GM19238 (cell line): ENCODE measurements at regions not wholly inside any gene's neighbourhood (a gene's known extent, or its start where the extent isn't known, plus 50 kb on each side); places are given as distances from the start of the nearest gene placed in this dataset.
"Not testable (repeated sequence)": the region's sequence is repeated elsewhere in the genome, so short reads cannot be mapped to it uniquely, and the experiment has no call there.

ENCODE experiments used
- DNase-seq: peaks from one replicate; pipeline ENCODE4 v3.0.0; 2011; ENCODE audit warnings: low spot score; ENCODE audit not compliant: insufficient read length

GRCh38 chr18:78865056-78865598 lies 114.5 kb upstream of the SALL3 start:
- no peak for DNase-seq

DNA sequence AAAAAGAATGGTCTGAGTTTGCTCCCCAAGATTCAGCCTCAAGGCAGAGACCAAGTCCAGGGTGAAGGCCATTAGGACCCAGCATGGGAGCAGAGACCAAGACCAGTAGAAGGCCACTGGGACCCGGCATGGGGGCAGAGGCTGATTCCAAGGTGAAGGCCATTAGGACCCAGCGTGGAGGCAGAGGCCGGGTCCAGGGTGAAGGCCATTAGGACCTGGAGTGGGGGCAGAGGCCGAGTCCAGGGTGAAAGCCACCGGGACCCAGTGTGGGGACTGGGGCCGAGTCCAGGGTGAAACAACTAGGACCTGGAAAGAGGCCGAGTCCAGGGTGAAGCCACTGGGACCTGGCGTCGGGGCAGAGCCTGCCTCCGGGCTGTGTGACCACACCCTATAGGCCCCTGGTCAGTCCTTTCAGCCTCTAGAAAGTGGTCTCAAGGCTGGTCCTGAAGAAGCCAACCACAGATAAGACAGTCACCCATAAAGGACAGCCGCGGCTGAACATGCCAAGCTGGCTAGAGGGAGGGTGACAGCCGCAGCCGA lies 113.8 kb upstream of the SALL3 start:
- DNase-seq: no peak

DNA sequence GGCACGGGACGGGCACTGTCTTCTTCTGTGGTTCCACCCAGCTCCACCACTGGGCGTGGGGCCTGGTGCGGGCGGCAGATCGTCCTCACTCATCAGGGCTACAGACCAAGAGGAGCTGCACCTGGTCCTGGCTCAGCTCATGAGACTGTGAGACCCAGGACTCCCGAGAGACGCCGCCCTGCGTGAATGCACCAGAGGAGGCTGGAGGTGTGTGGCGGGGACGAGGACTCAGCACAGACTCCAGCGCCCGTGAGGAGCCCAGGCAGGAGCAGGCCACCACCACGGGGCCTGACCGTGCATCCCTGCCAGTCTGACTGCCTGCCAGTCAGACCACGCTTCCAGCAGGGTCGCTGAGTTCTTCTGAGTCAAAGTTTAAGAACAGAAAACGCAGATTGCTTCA lies 112.5 kb upstream of the SALL3 start:
- DNase-seq: no peak

DNA sequence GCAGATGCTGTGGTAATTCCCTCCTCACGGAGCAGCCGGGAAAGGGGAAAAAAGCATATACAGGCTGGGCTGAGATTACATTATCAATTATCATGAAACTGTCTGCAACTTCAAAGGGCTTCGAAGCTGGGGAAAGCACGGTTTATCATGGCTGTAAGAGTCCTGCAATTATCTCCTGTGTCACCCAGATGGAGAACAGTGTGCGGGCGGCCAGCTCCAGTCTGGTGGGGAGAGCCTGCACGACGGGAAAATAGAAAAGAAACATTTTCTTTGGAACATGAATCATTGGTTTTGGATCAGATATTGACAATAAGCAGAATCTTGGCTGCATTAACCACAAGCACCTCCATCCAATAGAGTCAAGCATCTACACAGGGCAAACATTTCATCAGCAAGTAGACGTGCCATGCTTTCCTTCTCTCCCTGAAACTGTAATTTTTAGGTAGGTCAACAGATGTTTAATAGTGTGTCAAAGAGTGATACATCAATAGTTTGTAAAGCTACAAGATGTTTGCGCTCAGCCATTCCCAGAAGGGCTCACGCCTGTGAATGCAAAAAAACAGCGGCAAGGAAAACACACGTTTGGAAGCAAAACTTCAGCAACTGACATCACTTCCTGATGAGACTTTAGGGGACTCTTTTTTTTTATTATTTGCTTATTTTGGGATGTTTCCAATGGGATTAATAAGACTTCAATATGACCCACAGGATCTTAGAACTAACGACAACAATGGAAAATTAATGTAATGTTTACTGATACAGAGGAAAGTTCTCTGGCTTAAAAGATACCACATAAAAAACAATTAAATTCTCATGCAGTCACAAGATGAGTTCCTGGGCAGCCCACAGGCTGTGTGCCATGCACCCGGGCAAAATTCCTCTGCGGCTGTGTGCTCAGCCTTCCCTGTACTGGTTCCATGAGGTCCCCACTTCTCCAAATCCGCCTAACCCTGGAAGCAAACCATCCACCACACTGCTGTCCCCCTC lies 111.0 kb upstream of the SALL3 start:
- no peak for DNase-seq

DNA sequence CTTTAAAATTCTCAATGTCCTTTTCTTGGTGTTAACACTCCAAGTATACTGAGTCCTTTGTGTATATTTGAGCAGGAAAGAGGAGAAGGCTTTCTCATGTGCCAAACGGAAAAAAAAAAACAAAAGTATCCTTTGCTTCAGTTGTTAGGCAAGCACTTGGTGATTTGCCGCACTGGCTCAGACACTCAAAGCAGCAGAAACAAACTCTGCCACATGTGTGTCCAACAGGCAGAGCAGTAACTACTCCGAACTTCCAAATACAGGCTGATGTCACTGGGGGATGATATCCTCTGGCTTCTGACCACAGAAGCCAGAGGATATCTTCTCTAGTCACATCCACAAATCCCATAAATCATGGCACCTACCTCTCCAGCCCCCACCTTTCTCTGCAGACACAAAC lies 108.0 kb upstream of the SALL3 start:
- DNase-seq: no peak

GRCh38 chr18:78873926-78874500 lies 105.6 kb upstream of the SALL3 start:
- no peak for DNase-seq

GRCh38 chr18:78875016-78875777 lies 104.4 kb upstream of the SALL3 start:
- DNase-seq: no peak

- no peak for DNase-seq
Observed at GRCh38 chr18:78875778-78876650, 103.6 kb upstream of the SALL3 start.

GRCh38 chr18:78876868-78877267 lies 102.8 kb upstream of the SALL3 start:
- no peak for DNase-seq

DNA sequence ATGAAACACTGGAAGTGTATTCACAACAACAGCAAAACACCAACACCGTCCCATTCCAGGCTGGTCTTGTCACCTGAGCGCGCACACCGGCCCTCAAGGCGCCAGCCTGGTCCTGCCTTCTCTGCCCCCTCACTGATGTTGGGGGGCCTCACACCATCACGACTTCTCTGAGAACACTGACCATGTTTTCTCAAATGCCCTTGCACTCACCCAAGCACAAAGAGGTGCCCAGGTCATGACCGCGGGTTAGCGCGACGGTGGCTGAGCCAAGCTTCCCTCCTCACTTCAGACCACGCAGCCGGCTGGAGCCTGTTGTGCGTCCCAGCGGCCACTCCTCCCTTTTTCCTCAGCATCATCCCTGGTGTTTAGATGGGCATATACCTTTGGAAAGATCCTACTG lies 101.3 kb upstream of the SALL3 start:
- DNase-seq: no peak

DNA sequence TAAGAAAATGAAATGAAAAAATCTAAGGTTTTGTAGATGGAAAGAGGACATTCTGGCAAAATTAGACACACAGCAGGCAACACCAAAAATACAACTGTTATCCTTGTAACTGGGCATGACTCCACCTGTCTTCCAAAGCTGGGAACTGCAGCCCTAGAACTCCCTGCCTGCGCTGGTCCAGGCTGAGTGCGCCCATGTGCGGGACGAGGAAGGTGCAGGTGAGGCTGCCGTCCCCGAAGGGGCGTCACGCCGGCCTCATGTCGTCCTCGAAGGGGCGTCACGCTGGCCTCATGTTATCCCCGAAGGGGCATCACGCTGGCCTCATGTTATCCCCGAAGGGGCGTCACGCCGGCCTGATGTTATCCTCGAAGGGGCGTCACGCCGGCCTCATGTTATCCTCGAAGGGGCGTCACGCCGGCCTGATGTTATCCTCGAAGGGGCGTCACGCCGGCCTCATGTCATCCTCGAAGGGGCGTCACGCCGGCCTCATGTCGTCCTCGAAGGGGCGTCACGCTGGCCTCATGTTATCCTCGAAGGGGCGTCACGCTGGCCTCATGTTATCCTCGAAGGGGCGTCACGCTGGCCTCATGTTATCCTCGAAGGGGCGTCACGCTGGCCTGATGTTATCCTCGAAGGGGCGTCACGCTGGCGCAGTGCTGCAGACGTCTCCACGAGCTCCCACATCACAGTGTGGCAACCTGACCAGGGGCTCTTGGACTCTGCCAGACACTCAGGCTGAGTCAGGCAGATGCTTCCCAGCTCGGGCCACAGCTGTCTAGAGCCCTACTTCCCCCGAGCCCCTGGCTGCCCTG lies 100.3 kb upstream of the SALL3 start:
- not testable (repeated sequence) for DNase-seq

DNA sequence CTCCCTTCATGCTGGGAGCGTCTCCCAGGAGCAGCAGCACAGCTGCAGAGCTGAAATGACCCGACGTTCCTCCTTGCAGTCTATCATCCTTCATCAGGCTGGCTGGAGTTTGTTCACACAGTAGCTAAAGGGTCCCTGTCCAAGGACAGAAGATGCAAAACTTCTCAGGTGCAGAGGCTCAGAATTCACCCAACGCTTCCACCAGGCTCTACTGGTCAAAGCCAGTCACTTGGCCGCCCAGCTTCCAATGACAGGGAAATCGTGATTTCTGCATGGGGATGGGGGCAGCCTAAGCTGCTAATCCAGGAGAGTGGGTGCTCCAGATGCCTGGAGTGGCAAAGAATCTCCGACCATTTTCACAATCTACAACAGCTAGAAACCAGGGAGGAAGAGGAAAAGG lies 97.0 kb upstream of the SALL3 start:
- DNase-seq: no peak

GRCh38 chr18:78883501-78883900 lies 96.1 kb upstream of the SALL3 start:
- no peak for DNase-seq

GRCh38 chr18:78884502-78884901 lies 95.1 kb upstream of the SALL3 start:
- no peak for DNase-seq

- DNase-seq: no peak
Observed at GRCh38 chr18:78889250-78889649, 90.4 kb upstream of the SALL3 start.

- DNase-seq: no peak
Observed at GRCh38 chr18:78890388-78890787, 89.2 kb upstream of the SALL3 start.

- no peak for DNase-seq
Observed at GRCh38 chr18:78891185-78891762, 88.3 kb upstream of the SALL3 start.

DNA sequence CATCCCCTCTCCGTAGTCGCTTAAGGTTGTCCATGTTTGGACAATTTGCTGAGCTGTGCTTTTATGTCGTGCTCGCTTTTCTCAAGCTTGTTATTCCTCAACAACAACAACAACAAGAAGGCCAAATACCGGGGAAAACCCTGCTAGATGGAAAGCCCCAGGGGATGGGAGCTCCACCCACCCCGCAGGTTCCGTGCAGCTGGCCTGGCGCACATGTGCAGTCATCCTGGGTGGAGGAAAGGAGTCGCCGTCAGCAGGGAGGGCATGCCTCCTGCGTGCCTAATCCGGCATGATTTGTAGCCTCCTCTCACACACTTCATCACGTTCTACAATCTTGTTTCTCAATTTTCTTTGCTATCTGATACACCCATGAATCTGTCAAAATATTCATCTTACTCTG lies 87.4 kb upstream of the SALL3 start:
- DNase-seq: no peak

GRCh38 chr18:78892721-78893120 lies 86.9 kb upstream of the SALL3 start:
- DNase-seq: no peak
